HG03060 (cell line): ENCODE measurements at regions not wholly inside any gene's neighbourhood (a gene's known extent, or its start where the extent isn't known, plus 50 kb on each side); places are given as distances from the start of the nearest gene placed in this dataset.
"Not testable (repeated sequence)": the region's sequence is repeated elsewhere in the genome, so short reads cannot be mapped to it uniquely, and the experiment has no call there.

ENCODE experiments used
- ATAC-seq: cut with Tn5 transposase; IDR thresholded peaks from one replicate; pipeline ENCODE4 v1.9.1; 2021; ENCODE audit warnings: low read depth, moderate number of reproducible peaks; ENCODE audit not compliant: unreplicated experiment

DNA sequence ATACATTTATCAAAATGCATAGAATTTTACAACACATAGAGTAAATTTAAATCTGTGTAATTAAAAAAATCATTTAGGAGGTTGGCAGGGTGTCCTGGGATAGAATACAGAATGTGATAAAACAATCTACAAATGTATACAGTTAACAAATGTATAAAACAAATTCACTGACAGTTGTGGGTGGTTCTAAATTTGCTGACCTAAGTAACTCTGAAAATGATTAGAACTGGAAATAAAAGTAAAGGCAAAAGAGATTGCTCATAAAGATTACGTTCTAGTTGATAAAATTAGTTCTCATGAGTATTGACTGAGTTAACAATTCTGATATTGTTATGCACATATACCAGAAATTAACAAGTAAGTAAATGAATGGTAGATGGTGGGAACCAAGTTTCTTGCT, 1827.3 kb upstream of the FLRT2 start:
- ATAC-seq: no peak

DNA sequence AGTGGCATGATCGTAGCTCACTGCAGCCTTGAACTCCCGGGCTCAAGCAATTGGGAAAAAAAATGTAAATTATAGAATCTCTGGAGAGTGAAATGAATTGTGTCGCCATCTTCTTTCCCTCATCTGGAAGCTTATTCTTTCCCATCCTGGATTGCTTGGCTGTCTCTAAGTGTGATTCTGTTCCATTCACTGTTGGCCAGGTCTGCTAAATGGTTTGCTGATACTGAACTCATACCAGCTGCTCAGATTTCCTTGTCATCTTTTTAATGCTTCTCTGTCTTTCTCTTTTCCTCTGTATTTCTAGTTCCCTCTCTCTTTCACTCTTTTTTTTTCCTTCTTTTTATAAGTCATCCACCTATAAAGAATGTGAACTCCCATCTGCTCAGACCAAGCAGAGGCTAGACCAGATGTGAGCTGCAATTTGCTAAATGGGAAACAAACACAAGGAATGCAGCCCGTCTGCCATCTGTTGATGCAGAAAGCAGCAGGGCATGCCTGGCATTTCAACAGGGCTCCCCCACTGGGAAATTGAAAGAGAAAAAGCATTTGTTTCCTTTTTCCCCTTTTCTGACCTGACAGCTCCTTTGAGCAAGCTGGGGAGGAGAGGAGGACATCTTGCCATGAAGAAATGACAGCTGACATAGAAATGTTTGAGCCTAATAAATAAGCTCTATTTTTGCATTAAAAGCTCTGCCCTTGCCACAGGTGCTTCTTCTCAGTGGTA, 1823.6 kb upstream of the FLRT2 start:
- no peak for ATAC-seq

DNA sequence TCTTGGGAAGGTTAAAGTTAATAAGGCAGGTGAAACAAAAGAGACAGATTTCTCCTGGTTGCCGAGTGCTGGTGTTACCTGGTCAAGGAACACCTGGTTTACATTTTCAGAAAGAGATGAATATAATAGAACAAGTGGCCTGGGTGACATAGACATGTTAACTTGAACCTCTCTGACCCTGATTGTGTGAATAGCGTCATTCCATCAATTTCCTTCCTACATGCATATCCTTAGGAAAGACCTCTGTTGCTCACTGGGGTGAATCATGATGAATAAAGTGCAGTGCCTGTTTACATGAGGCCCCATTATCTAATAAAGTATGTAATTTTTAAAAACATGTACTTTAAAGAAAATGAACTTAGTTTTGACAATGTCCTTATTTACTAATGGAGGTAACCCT, 1822.9 kb upstream of the FLRT2 start:
- no peak for ATAC-seq

DNA sequence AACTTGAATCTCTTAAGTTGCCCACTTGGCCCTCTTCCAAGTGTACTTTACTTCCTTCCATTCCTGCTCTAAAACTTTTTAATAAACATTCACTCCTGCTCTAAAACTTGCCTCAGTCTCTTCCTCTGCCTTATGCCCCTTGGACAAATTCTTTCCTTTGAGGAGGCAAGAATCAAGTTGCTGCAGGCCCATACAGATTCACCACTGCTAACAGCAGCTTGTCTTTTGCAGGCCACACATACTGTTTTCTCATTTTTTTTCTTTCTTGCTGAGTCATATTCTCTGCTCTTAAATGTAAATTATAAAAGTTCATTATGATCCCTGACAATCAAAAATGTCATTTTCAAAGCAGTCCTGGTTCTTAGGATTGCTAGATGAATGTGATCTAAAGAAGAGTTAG, 1820.8 kb upstream of the FLRT2 start:
- no peak for ATAC-seq

DNA sequence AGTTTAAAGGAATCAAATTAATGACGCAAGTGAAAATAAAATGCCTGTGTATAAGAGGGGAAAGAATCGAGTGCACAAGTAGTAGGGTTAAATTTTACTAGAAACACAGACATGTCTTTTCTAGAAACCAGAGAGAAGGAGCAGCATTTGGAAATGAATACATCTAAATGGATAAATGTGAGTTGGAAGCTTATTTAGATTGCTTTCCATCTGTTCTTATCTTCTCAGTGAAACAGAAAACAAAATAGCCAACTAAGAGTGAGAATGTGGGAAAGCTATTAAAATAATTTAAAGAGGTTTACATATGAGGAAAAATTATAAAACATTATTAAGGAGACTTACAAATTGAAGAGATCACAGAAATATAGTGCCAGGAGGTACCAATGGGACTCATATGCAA, 1818.9 kb upstream of the FLRT2 start:
- ATAC-seq: no peak

DNA sequence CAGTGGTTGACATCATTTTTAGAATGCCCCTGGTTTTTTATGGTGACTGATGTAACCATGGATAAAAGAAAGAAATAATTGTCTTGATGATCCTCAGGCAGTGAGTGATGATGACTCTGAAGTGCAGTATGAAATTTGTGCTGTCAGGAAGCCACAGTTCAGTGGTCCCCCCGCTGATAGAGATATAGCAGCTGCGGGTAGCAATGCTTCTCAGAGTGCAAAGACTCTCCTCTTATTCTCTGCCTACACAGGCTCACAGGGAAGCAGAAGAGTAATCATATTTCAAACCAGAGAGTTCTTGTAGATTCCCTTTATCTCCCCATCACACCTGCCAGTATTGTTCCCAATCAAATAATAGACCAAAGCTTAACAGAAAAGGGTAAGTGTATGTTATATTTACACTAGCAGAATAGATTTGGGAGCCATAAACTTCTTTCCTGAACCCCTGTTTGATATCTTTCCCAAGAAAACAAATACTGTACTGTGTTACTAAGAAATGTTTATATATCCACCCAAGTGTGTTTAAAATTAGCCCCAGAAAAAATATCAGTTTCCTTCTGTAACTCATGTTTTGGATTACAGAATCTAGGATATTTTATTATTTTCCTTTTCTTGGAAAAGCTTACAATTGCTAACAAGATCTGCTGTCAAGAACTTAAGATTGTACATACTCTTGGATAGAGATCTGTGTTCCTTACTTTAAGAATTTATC, 1817.4 kb upstream of the FLRT2 start:
- no peak for ATAC-seq

DNA sequence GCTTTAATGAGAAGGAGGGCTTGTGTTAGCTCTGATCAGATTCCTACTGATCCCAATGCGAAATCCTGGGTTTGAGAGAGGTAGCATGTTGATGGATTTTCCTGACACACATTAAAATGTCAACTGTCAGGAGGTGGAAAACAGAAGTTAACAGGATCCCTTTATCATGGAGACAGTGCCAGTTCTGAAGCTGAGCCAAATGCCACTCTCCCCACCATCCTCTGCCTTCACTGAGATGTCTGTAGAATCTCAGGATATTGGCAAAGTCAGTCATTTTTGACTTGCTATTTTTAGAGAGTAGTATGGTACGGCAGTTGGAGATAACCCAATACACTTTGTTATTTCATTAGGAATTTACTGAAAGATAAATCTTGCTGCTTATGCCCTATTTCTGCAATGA, 1816.2 kb upstream of the FLRT2 start:
- no peak for ATAC-seq

DNA sequence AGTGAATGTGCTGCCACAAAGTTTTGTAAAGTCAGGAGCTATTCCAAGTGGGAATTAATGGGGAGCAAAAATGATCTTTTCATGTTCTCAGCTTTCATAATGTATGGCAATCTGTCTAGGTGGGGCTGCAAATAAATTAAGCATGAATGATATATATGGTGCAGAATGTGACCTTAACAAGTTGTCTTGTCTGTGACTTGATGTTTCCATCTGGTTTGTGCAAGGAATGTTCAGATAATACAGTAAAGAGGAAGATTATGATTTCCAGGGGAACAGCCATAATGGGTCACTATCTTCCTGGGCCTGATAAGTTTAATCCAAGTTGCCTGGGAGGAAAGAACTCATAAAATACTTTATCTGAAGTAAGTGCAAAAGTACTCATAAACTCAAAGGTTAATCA, 1815.8 kb upstream of the FLRT2 start:
- no peak for ATAC-seq

DNA sequence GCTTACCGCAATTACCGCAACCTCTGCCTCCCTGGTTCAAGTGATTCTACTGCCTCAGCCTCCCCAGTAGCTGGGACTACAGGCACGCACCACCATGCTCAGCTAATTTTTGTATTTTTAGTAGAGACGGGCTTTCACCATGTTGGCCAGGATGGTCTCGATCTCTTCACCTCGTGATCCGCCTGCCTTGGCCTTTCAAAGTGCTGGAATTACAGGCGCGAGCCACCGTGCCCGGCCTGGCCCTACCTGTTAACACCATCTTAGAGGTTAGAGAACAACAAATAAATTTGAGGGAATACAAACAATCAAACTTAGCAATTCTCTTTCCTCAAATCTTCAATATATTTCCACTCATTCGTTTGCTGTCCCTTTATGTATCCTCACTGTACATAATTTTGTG, 1810.5 kb upstream of the FLRT2 start:
- ATAC-seq: not testable (repeated sequence)

DNA sequence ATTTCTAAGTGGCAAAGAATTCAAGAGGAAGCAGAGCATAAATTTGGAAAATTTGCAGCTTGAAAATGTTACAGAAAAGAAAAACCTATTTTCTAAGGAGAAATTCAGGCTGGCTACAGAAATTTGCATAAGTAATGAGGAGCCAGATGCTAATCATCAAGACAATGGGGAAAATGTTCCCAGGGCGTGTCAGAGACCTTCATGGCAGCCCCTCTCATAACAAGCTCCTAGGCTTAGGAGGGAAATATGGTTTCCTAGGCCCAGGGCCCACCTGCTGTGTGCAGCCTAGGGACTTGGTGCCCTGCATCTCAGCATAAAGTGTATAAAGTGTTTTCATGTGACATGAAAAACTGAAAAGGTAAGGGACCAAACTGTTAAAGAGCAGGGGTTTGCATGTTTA, 1796.3 kb upstream of the FLRT2 start:
- ATAC-seq: no peak

DNA sequence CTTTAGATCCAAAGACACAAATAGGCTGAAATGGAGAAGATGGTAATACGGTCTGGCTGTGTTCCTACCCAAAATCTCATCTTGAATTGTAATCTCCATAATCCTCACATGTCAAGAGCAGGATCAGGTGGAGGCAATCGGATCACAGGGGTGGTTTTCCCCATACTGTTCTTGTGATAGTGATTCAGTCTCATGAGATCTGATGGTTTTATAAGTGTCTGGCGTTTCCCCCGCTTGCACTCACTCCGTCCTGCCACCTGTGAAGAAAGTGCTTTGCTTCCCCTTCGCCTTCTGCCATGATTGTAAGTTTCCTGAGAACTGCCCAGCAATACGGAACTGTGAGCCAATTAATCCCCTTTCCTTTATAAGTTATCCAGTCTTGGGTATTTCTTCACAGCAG, 1795.5 kb upstream of the FLRT2 start:
- ATAC-seq: no peak

DNA sequence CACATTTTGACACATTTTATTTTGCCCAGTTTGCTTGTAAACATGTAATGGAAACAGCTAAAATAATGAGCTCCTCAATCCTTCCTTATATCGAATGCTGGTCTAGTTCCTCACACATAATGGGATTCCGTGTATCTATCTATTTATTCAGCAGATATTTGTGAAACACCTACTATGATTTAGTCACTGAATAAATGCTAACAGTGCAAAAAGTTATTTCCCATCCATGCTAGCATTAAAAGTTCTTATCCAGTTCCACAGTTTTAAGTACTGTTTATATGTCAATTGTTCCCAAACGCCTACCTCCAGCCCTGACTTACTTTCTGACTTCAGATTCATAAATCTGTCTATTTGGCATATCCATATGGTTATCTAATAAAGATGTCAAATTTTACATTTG, 1788.7 kb upstream of the FLRT2 start:
- no peak for ATAC-seq

DNA sequence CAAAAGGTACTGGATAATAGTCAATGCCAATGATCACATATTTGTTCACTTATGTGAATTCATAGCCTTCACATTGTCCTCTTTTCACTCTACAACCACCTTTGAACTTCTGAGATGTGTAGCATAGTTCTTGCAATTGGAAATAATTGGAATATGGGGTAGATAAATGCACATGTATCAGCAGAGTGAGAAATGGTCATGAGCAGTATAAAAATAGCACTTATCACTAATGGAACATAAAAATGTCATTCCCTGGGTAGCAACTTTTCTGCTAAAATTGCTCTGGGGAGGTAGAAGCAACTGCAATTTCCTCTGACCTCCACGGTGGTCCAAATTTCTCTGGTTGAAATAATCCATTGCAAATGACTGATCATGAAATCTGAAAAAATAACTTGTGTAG, 1785.7 kb upstream of the FLRT2 start:
- no peak for ATAC-seq

DNA sequence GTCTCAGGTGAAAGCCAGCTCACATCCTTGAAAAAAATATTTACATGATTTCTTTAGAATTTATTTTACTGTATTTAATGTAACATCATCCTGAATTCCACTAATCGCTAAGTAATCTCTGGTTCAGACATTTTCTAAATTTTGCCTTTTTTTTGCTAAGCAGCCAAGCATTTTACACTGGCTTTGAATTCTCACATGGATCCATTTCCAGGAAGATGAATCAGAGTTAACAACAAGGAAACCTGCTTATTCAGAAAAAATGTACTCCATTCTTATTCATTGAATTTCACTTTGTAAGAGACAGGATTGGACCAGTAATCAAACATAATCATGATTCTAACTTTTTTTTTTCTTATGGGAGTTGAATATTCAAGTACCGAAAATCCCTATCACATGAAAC, 1785.1 kb upstream of the FLRT2 start:
- ATAC-seq: no peak

DNA sequence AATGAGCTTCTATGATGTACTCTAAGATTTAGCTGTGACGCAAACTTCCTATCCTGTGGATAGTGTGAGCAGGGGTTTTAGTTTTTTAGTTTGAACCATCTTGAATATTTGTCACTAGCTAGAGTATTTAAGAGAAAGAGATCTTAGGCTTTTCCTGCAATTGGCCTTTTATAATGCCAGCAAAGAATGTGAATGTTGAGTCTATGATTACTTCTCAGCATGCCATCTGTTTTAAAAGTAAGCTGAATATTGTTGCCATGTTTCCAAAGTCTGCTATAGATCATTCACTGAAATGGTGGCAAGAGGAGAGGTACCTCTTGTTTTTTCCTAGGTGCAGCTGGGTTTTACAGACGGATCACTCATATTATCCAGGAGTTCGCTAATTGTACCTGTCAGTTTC, 1783.6 kb upstream of the FLRT2 start:
- no peak for ATAC-seq

DNA sequence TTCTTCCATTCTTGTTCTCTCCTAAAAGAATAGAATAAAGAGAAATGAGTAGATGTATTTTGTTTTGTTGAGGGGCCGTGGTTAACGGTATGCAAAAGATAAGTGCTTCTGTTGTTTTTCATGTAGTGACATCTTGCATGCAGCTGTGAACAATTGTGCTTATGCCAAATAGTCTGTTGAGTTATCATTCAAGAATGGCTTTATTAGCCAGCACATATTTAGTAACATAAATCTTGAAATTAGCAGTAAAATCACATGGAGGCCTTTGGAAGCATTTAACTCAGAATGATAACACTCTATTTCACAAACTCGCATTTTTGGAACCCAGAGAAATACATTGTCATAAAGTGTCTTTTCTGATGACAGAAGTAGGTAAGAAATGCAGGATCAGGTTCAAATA, 1772.0 kb upstream of the FLRT2 start:
- ATAC-seq: no peak

DNA sequence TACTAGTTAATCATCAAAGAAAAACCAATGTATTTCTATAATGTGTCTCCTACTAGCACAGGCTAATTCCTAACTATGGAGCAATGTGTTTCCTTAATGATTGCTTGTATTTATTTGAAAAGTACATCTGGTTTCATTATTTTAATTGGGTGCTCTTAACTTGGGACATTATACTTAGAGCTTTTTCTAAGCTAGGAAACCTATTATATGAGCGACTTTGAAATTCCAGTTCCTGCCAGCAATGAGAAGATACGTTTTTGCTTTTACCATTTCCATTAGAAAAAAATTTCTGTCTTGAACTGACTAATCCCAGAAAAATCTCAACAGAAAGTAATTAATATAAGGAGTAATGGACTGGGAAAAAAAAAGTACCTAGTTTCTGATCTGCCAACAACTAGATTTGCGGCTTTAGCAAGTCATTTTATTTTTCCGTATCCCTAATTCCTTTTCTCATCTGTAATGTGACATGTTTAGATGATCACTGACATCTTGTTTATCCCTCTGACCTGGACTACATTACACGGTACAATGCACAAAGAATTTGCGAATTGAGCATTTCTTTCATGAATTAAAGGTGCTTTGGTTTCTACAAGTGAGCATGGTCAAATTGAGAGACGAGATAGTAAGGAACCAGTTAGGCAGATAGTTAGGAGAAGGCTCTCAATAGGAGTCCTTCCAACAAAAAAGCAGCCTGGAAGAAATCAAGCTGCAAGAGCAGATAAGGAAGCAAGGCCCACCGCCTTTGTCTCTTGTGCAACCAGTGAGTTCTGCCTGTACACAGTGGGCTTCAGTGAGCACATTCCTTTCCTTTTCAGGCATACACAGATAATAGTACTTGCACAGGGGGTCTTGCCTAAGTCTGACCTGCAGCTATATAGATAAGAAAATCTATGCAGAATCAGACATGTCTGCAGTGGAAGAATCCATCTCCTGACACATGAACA, 1765.0 kb upstream of the FLRT2 start:
- ATAC-seq: no peak

DNA sequence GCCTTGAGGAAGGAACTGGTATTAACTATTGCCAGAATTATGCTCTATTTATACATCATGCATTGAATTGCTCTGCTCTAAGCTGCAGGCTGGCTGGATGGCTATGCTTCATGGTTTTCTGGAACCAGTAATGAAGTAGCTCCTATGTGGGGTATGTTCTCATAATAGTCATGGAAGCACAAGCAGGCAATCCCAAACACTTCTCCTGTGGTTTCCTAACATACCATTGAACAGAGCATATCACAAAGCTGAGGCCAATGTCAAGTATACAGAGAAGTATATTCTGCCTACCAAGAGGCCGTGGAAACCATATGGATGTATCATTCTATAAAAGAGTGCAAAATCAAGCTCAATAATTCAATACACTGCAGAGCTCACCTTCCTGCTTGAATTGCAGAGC, 1752.4 kb upstream of the FLRT2 start:
- no peak for ATAC-seq

DNA sequence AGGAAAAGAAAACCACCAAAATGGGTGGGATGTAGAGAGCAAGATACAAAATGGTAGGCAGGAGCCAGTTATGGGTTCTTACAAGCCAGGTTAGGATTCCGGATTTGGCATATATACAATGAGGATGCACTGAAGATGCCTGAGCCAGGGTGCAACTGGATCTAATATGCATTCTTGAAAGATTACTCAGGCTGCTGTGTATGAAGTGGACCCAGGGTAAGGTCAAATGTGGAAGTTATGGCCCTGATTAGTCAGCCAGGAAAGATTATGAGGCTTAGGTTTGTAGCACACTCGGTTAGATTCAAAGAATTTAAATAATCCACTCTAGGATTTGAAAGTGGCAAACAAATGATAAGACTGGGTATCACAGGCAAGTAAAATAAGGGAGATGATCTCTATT, 1750.7 kb upstream of the FLRT2 start:
- no peak for ATAC-seq

DNA sequence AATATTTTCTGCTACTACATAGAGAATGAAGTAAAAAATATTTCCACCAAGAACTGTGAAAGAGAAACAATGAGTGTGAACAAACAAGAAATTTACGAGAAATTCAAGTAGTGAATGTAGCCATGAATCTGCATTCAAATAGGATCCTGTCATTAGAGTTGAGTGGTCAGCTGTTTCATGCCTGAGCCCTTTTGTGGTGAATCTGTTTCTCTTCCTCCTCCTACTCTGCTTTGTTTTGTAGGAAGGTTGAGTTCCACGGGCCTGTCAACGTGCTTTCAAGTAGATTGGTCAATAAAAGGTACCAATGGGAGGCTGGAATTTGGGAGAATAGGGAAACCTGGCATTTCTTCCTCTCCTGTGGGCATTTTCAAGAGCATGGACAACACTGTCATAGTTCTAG, 1749.6 kb upstream of the FLRT2 start:
- ATAC-seq: no peak

DNA sequence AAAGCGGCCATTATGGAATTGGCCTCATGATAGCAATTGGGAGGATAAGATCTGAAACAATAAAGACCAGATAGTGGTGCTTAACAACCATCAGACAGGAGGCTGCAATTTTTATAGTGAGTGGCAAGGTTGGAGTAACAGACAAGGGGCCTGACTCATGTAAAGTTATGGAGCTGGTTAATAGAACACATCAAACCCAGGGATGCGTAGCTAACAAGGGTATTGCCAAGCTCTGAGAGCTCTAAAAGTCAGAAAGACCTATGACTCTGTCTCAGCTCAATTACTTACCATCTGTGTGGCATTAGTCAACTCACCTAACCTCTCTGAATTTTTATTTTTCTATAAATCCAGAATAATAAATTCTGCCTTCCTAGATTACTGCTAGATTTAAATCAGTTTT, 1731.5 kb upstream of the FLRT2 start:
- no peak for ATAC-seq
